ENCODE measurements at regions not wholly inside any gene's neighbourhood (a gene's known extent, or its start where the extent isn't known, plus 50 kb on each side); places are given as distances from the start of the nearest gene placed in this dataset.

DNA sequence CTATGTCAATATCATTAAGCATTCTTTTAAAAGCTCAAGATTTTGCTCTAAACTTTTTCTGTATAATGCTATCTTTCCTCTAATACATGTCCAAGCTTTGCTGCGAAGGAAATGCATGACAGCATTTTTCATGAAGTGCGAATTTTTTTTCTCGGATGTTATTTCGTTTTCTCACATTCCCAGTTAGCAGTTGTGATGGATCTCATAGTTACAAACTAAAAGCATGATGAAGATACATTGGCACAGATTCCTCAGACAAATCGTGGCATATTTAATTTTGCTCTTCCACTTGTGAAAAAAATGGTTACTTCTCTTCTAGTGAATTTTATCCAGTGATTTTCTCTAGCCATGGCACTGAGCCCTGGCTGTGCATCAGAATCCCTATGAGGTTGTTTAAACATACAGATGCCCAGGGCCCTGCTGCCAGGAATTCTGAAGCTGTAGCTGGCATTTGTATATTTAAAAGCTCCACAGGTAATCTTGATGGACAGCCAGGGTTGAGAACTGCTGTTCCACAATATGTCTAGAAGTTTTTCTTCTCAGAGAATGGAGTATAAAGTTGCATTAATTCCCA is 299.8 kb upstream of the NEBL start:
- no peak for FAIRE-seq

DNA sequence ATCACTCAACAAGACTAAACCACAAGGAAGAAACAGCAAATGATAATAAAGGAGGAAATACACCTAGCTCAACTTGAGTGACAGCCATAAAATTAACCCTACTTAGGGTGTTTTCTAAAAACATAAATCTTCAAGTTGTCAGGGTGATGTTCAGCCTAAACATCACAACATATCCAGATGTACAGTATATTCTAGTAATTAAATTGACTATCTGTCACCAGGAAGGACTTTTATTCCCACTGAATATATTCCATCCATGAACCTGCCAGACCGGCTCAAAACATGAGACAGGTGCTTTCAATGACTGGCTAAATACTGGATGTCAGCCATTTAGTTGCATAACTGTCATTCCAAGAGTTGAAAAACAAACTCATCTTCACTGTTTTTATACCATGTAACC is 298.1 kb upstream of the NEBL start:
- no peak for FAIRE-seq

DNA sequence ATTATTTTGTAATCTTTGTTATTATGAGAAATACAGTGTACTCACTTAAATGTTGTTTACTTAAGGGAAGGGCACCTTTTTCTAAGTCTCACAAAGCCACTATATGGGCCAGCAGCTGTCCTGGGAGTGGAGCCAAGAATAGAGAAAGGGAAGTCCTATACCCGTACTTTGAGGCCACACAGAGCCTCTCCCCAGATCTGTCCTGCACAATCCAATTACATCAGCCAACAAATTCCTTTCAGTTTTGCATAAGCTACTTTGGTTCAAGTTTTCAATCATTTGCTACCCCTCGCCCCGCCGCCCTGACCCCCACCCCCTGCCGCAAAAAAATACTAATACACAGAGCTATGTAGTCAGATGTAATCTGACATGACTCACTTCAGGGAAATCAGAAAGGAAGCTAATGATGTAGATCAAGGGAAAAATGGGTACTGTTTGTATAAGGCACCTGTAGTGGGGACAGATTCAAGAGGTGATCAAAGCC is 297.4 kb upstream of the NEBL start:
- no peak for FAIRE-seq

DNA sequence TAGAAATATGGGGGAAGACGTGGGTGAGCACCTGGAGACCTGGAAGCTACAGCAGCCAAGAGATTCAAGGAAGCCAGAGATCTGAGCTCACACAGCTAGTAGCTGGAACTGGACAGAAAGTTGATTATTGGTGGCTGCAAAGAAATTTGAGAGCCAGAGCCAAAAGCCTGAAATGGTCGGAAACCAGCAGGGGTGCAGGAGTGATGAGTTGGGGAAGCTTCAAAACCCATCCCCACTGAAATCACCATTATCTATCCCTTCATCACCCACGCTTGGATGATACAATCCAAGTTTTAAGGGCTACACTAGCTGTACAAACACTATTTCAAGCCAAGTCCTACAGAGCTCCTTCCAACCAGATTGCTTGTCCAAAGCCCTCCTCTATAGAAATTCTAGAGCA is 296.1 kb upstream of the NEBL start:
- FAIRE-seq: no peak

DNA sequence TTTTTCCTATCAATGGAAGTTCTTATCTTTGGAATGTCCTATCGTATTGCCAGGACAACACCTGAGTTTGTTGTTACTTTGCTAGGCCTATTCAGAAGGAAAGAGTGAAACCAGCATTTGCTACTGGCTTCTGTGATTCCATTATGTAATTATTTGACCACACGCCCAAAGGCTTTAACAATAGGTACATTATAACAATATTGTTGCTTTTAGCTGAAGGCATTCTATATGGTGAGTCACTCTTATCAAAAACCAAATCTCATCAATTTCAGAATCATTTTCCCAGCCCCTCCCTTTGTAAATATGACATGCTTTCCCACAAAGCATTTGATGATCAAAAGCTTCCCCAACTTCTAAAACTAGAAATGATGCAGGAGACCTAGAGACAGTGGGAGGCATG is 294.4 kb upstream of the NEBL start:
- FAIRE-seq: no peak

DNA sequence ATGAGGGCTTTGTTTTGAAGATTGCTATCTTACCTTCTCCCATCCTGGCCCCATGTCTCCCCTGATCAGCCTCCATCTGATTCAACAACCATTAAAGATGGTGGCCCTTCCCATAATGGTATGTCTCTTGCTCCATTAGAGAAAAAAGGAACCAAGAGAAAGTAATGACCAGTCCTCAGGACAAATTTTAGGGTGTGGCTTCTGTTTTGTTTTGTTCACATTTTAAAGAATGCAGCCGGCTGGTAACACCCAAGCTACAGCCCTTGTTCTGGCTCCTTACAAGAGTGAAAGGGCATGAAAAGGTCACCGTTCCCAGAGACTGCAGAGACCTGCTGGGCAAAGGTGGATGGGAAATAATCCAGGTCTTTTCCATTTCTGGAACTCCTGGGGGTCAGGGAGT is 287.9 kb upstream of the NEBL start:
- FAIRE-seq: no peak

DNA sequence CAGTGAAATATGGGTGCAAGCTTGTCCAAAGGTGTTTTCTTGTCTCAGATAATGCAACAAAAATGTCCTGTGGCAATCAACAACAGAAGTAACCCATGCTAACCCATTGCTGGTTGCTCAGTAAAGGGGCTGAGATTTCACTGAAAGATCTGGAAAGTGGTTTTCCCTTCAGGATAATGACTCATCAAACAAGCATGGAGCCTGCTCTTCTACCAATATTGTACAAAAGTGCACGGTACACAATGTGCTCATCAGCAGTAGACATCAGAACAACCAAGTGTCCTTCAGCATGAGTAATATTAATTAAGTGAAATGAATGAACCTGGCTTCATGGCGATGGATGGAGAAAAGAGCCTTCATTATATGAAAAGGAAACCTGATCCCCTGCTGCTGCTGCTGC is 287.1 kb upstream of the NEBL start:
- FAIRE-seq: no peak

DNA sequence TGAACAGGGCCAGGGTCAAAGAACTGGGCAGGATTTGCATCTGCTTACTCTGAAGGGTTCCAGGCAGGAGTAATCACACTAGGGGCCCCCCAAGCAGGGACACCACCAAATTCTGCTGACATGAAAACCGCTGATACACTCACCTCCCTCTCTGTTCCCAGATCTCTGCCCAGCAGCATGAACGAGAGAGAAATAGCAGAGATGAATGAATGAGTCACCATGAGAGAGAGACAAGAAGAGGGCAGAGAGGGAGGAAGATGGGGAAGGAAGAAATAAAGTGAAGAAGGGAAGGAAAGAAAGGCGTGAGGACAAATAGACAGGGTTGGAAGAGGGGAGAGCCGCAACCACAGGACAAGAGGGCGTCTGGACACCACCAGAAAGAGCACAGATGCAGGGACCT is 285.9 kb upstream of the NEBL start:
- no peak for FAIRE-seq

DNA sequence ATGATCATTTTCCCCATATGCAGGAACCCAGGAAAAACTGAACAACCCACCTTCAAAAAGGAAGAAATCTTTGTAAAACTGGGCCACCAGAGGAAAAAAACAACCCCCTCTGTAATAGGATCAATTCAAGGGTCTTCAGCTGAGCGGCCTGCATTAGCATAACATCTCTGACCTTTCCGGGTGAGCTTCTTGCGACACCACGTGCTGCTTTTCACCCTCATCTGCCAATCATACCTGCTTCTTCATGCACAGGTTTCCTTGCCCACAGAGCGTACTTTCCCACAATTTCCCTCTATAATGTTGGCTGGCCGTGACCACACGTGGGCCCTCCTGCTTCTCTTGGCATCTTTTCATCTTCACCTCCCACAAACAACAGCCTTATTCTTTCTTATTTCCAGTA is 284.3 kb upstream of the NEBL start:
- FAIRE-seq: no peak

DNA sequence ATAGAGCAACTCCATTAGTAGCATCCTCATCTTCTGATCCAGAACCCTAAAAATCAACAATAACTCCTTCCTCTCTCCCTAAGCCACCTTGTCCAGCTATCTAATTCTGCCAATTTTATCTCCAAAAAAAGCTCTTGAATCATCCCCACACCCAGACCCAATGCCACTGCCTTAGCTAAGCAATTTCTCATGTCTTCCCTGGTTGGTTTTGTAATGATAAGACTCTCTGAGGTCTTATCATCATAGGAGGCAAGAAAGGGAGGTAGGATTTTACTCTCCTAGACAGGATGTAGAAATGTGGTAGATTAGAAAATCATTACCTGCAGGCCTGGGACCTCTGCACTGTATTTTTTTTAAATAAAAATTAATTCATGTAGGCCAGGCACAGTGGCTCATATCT is 283.5 kb upstream of the NEBL start:
- FAIRE-seq: no peak

DNA sequence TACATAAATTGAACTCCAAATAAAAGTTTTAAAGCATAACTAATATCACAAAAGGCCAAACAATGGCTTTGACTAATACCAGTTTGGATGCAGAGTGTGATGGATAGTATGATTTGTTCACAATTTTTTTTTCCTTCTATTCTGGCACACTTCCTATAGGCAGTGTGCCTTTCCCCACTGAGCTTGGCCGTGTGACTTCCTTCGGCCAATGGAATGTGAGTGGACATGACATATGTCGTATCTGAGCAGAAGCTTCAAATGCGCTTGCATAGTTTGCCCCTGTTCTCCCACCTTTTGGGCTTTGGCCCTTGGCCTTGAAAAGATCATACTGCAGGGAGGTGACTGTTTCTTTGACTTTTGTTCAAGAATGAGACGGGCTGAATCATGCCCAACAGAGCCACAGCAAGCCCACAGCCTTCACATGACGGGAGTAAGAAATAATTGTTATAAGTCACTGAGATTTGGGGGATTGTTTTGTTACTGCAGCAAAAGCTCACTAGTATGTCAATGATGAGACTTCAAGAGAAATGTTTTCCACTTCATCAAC is 279.9 kb upstream of the NEBL start:
- no peak for FAIRE-seq

DNA sequence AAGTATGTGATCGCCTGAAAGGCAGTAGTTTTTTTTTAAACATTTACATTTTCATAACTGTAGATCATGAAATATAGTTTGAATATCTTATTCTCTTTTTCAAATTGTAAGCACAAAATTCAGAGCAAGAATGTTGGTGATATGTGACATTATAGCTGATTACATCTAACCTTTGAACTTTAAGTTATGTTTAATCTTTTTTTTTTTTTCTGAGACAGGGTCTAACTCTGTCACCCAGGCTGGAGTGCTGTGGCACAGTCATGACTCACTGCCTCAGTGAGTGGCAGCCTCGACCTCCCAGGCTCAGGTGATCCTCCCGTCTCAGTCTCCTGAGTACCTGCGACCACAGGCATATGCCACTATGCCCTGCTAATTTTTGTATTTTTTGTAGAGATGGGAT is 278.7 kb upstream of the NEBL start:
- no peak for FAIRE-seq

DNA sequence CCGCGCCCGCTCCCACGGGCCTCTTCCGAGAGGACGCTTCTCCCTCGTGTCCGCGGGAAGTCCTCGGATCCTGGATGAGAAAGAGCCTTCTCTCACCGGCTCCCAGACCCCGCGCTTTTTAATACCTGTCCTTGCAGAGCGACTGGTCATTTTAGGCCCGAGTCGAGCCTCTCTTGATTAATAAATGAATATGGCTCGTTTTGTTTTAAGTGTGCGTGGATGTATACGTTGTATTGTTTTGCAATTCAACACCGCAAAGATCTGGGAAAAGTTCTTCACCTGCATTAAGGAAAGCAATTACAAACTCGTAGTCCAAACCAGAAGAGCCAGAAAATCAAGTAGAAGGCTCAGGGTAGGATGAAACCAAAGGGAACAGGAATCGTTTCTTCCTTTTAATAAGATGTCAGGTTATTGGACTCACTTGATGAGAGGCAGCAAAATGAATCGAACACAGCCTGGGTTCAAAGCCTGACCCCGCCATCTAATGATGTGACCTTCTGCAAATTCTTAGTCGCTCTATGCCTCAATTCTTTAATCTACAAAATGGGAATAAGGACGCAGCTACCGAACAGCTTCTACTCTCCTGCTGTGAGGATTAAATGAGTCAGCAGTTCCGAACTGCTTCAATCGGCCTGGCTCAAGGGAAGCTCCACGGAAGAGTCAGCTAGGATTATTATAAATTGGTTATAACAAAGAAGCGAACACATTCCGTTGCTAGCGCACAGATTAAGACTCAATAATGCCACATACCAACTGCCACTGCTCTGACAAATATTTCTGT is 277.8 kb upstream of the NEBL start:
- no peak for FAIRE-seq

DNA sequence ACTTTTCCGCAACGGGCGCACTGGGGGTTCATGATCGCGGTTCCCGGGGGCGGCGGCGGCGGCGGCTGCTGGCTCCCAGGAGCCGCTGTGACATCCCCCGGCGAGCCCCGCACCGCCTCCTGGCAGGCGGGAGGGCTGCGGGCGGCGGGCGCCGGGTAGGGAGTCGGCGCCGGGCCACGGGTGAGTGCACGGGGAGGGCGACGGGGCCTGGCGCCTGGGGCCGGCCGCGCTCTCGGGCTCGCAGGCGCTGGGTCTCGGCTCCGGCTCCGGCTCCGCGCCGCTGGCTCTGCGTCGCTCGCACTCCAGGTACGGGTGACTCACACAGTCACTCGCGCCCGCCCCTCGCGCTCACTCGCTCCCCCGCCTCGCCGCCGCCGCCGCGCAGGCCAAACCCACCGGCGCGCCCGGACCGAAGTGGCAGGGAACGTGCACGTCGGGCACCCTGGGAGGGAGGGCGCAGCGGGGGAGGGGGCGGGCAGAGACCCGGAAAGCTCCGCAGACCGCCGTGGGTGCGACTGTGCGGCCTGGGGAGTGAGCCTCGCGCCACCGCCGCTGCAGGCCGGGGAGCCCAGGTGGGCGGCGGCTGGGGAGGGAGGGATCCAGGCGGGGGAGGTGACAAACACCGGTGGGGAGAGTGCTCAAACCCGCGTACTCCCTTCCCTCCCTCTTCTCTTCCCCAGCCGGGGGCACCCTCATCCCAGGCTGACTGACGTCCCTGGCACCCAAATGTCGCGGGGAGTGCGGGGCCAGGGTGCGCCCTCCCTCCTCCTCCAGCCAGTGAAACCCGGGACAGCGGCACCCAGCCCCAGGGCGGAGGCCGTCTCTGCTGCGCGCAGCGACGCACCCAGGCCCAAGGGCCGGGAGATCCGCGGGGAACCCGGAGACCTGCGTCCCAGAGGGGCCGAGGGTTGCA is 276.9 kb upstream of the NEBL start:
- no peak for FAIRE-seq

DNA sequence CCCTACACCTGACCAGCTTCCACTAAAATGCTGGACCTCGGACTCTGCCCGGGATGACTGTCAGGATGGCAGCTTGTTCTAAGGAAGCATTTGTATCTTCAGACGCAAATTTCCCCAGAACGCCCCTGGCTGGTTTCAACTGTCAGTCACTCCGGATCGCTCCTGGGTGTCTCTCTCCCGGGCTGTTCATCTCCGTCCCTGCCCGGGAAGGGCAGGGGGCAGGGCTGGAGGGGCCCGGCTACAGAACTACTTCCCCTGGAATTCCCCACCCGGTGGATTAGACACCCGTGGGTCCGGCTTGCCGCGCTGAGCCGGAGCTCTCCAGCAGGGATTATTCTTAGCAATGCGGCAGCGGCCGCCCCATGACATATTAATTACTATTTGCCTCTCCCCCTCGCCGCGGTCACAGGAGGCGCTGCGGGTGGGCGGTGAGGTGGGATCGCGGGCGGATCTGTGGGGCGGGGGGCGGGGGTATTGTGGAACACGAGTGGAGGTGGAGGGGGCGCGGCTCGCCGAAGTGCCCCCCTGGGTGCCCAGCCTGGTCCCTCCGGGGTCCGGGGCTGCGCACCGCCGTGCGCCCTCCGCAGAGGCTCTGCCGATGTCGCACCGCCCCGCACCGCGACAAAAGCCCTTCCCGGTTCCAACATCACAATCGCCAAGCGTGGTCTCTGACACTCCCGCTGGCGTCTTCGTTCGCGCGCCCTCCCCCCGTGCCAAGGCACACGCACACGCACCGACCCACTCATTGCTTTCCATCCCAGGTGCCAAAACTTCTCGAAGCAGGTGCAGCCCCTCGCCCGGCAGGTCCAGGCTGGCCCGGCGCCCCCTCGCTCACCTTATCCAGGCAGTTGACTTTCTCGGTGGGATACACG is 276.1 kb upstream of the NEBL start:
- FAIRE-seq: no peak

DNA sequence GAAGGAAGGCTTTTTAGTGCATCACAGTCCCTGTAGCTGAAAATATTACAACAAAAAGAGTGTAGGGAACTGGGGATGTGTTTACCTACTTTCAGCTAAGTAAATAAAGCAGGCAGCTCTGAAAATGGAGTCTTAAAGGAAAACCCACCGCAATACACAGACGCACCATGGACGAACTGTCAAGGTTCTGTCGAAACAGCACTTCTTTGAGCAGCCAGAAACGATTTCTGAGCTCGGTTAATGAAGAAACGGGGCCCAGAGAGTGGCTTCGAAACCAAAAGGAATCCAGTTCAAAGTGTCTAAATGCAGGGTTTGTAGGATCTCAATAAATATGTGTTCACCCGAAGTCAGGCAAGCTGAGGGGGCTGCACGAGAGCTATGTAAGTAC is 275.4 kb upstream of the NEBL start:
- FAIRE-seq: no peak

DNA sequence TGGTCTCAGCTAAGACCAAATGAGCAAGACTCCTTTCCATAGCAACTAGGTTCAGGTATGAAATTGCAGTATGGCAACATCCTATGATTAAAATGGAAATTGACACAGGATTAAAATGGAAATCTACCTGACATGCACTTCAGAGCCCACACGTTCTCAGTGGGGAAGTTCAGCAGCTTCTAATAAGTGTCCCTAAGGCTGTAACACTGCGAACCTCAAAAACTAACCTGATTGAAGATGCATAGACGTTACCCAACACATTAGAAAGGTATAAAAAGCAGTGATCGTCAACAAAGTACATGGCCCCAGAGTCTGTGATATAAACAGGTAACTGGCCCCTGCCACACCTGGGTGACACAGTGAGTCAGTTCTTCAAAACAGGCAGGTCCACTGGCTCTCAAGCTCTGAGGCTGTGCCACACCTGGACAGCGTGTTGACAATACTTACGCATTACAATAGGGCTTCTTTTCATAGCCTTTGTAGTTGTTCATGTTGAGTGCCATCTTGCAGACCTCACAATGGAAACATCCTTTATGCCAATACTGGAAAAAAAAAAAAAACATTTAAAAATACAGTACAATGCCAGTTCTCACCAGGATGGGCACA is 274.9 kb upstream of the NEBL start:
- no peak for FAIRE-seq

DNA sequence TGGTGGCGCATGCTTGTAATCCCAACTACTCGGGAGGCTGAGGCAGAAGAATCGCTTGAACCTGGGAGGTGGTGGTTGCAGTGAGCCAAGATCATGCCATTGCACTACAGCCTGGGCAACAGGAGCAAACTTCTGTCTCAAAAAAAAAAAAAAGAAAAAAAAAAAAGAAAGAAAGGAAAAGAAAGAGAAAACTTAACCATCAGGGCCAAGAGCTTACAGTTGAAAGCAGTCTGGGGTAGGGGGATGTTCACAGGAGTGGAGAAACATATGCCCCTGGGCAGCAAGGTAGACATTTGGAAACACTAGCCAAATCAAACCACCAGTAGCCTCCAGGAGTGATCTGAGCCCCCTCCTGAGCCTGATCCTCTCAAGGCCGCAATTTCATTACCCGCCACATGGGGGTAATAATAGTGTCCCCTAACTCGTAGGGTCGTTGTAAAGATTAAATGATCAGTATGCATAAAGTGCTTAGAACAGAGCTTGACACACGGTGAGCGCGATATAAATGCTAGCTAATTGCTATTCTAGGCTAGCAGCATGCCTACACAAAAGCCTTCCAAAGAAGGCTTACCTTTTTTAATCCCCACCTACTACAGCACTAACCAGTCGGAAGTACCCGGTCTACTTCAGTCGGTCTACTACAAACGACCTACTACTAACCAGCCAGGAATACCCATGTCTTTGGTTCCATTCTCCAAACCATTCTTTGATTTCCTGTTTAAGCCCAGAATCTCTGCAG is 274.3 kb upstream of the NEBL start:
- no peak for FAIRE-seq

DNA sequence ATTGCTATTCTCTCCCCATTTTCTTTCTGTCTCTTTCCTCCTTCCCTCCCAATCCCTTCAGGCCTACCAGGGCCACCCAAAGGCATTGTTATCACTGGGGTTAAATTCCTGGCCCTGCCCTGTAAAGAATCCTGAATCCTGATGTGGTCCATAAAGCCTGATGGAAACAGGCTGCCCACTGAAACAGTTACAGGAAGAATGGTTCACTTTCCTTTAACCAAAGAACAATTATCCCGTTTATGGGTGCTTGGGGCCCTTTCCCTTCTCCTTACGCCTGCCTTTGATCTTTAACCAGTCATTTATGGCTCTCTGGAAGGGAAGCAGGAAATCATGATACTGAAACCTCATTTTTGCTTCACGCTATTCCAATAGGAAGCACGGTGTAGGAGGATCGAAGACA is 273.1 kb upstream of the NEBL start:
- FAIRE-seq: no peak

DNA sequence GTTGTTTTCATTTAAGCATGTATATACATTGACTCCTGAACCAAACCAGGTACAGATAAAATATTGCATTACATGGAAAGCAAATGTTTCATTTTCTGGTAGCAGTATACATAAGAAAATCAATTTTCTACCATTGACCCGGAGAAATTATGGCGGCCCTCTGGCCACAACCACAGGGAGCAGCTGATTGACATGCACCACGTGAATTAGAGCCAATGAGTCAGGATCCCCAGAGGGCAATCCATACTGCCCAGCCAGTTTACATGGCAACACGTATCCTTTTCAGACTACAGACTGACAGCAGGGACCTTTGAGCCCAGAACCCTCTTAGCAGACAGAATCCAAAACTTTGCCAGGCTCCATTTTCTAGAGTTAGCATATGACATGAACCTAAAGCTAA is 272.2 kb upstream of the NEBL start:
- no peak for FAIRE-seq

DNA sequence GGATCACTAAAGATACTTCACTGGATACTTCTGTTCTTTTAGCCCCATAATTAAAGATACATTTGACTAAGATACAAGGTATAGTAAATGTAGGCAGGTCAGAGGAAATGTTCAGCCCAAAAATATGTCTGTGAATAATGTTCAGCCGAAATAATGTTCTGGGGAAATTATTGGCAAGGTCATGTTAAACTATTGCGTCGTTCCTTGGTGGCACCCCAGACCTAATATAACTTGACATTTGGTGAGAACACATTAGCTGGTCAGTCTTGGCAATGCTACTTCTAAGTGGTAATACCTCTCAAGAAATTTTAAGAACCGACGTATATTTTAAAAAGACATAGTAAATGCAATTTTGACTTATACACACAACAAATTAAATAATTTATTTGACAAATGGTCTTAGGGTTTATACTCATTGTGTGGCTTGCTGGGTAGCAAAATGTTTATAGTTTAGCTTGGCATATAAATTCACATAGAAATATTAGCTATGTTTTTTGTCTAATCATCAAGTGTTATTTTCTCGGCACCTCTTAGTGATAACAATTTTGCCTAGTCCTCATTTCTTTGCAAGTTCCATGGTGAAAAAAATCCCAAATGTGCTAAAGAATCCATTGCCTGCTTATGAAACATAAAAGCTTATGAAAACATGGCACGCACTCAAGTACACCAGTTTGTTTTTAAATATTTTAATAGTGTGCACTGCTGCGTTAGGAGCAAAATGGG is 270.3 kb upstream of the NEBL start:
- no peak for FAIRE-seq

Measured in TTC549 (cell line).